ENCODE measurements at regions not wholly inside any gene's neighbourhood (a gene's known extent, or its start where the extent isn't known, plus 50 kb on each side); places are given as distances from the start of the nearest gene placed in this dataset.
A peak's percentile ranks its signal among the peaks of the same experiment; 100 is the strongest.

DNA sequence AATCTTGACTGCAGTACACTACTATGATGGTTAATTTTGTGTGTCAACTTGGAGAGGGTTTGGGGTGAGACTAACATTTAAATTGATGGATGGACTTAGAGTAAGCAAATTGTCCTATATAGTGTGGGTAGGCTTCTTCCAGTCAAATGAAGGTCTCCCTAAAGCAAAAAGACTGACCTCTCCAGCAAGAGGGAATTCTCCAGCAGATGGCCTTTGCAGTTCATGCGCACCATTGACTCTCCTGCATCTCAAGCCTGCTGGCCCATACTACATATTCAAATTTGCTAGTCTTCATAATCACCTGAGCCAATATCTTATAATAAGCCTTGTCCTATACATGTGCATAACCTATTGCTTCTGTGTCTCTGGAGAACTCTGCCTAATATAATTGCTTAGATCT, 260.2 kb downstream of the RERGL start:
- no peak for DNase-seq
- in situ Hi-C loops (cut with HindIII; ENCODE audit: low pct_ligation_motif_present, low pct_unique_long_range_greater_than_20kb, low sequenced_read_pairs) = no loop called here

DNA sequence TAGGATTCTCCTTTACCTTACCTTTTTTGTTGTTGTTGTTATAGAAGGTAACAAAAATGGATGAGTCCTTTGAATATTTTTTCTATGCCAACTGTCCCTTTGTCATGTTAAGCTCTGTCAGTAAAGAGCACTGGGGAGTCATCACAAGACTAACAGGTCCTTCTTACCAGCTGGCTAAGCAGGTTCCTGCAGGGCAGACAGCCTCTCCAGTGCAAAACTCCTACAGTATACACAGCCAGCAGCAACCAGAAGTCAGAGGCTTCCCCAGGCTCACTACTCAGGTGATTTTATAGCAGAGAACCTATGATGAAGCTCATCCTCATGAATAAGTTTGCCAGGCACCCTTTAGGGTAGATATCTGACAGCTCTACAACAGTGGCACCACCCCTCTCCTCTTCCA, 271.1 kb downstream of the RERGL start:
- no peak for DNase-seq
- in situ Hi-C loops (cut with HindIII; ENCODE audit: low pct_ligation_motif_present, low pct_unique_long_range_greater_than_20kb, low sequenced_read_pairs) = no loop called here

DNA sequence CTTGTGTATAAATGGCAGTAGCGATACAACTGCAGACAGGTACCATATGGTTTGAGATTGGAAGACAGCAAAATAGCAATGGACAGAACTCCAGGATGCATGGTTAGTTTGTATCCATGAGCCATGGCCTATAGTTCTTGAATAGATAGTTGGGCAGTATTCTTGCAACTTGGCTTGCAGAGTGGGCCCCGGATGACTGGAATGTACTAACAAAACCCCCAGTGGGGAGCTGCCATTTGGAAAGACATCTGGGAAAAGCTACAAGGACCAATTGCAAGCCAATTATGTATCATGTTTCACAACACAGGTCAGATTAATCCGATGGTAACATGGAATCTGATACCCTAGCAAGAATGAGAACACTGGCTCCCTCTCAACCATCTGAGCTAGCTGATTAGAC, 279.6 kb downstream of the RERGL start:
- in situ Hi-C loops (cut with HindIII; ENCODE audit: low pct_ligation_motif_present, low pct_unique_long_range_greater_than_20kb, low sequenced_read_pairs) = no loop called here

DNA sequence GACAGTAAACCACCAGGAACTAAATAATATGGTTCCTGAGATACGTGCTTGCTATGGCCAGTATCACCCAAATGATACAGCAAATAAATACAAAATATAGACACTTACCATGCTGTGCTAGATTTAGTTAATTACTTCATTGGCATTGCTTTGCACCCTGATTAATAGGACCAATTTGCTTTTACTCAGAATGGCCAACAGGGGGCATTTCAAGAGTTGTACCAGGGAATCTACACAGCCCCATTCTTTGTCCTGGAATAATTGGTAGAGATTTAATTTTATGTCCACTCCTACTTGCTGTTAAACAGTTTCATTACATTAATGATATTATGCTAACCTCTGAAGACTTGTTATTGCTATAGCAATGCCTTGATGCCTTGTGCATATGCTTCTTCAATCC, 280.8 kb downstream of the RERGL start:
- in situ Hi-C loops (cut with HindIII; ENCODE audit: low pct_ligation_motif_present, low pct_unique_long_range_greater_than_20kb, low sequenced_read_pairs) = no loop called here
- DNase-seq = no peak

More for the DNA sequence above, 279.6 kb downstream of the RERGL start:
- DNase-seq = no peak

DNA sequence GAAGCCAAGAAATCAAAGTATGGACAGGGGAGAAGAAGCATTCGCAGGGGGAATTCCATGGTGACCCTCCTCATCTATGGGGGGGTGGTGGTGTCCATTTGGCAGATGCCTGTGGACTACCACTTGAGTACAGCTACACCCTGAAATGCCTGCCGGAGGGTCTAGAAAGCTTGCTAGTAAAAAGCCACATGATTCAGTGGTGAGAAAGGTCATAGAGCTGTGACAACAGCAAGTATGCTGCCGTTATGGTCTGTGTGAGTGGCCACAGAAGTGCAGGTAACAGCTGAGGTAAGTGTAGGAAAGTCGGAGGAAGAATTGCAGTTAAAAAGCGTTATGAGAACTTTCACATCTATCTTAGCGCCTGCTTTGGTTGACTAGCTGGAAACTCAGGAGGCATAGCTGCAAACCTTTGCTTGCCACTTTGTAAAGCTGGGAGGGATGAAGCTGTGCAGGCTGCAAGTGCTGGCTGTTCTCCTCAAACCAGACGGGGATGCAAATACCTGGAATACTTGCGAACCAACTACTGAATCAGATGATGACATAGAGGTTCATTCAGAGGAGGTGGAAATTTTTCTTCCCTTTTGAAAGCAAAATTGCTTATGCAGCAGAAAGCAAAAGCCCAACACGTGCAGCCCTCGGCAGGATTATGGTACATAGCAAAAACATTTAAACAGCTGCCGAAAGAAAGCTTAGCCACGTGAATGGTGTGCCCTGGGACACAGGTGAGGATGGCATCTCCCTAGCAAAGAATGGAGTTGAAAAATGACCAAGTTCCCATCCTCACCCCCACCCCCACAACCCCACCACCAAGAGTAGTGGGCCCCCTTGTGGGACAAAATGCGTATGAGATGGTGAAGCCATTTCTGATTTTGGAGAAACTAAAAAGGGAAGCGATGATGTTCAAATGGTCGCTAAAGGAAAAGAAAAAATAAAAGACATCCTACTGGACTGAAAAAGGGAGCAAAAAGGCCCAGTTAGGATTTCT, 287.0 kb downstream of the RERGL start:
- peak; percentile 76 for DNase-seq
- in situ Hi-C loops (cut with HindIII; ENCODE audit: low pct_ligation_motif_present, low pct_unique_long_range_greater_than_20kb, low sequenced_read_pairs) = no loop called here

DNA sequence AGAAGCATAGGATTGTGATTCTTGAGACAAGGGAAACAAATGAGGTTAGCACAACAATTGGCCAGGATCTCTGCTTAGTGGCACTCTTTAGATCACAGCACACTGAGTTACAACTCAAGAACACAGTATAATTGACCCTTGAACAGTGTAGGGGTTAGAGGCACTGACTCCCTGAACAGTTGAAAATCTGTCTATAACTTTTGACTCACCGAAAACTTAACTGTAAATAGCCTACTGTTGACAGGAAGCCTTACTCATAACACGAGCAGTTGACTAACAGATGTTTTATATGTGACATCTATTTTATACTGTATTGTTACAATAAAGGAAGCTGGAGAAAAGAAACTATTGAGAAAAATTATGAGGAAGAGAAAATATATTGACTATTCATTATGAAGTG, 296.1 kb downstream of the RERGL start:
- no peak for DNase-seq

DNA sequence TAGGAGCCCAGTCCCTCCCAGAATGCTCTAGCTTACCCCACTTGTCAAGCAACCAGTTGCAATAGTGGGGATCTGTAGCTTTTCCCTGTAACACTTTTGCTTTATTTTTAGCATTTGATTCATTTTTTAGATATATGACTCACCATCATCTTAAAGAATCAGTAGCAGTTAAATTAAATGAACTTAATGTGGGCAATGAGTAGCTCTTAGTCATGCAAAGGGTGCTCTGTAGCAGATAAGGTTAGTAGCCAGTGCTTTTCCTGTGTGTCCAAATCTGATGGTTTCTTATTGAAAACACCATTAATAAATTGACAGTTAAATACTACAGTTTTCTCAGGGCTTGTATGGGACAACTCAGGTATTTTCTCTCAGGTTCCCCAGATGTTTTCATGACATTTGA, 311.8 kb downstream of the RERGL start:
- no peak for DNase-seq
- in situ Hi-C loops (cut with HindIII; ENCODE audit: low pct_ligation_motif_present, low pct_unique_long_range_greater_than_20kb, low sequenced_read_pairs) = no loop called here

More for the DNA sequence above, 296.1 kb downstream of the RERGL start:
- in situ Hi-C loops (cut with HindIII; ENCODE audit: low pct_ligation_motif_present, low pct_unique_long_range_greater_than_20kb, low sequenced_read_pairs) = no loop called here

DNA sequence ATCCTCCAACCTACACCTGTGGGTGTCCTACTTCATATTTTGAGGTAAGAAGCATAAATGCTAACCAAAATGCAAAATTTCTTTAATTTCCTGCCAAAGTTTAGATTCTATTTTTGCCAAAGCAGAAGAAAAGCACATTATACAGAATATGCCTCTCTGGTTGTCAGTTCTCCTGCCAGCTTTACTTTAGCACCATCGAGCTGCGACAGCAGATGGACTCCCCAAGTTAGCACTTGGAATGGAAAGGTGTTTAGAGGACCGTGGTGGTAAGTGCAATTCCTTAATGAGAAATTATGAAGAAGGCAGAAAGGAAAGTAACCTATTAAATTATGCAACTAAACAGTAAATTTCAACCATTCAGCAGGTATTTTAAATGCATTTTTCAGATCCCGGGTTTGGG, 326.6 kb downstream of the RERGL start:
- in situ Hi-C loops (cut with HindIII; ENCODE audit: low pct_ligation_motif_present, low pct_unique_long_range_greater_than_20kb, low sequenced_read_pairs) = no loop called here
- DNase-seq = no peak

DNA sequence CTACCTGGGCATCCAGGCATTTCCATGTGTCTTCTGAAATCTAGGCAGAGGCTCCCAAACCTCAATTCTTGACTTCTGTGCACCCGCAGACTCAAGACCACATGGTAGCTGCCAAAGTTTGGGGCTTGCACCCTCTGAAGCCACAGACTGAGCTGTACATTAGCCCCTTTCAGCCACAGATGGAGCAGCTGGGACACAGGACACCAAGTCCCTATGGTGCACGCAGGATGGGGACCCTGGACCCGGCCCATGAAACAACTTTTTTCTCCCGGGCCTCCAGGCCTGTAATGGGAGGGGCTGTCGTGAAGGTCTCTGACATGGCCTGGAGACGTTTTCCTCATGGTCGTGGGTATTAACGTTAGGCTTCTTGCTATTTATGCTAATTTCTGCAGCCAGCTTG, 330.0 kb downstream of the RERGL start:
- in situ Hi-C loops (cut with HindIII; ENCODE audit: low pct_ligation_motif_present, low pct_unique_long_range_greater_than_20kb, low sequenced_read_pairs) = no loop called here
- DNase-seq = no peak
